ENCODE measurements at regions not wholly inside any gene's neighbourhood (a gene's known extent, or its start where the extent isn't known, plus 50 kb on each side); places are given as distances from the start of the nearest gene placed in this dataset.

DNA sequence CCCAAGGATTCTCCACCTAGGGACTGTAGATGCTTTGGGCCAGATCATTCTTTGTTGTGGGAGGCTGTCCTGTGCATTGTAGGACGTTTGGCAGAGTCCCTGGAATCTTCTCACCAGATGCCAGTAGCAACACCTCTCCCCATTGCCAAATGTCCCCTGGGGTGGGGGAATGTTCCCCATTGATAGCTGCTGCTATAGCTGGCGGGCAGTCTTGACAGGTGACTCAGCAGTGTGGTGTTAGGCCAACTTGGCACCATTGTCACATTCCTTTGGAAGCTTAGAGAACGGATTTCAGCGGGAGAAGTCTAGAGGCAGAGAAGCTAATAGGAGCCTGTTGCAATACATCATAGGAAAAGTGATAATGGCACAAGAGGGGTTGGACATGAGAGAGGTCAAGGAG is 495.7 kb upstream of the SMIM21 start:
- TF ChIP-seq CTCF (conservative IDR thresholded peaks at IDR 0.05) (no peak), EZH2 (IDR thresholded peaks at IDR 0.05; ENCODE audit: low read depth) (no peak)
